HS-5 (cell line): ENCODE measurements at regions not wholly inside any gene's neighbourhood (a gene's known extent, or its start where the extent isn't known, plus 50 kb on each side); places are given as distances from the start of the nearest gene placed in this dataset.

Experiments used
- DNase-seq: peaks from one replicate; pipeline ENCODE4 v3.0.0-alpha.2; 2012; ENCODE audit warnings: low read depth

GRCh38 chr10:108852211-108852610 lies 1071.1 kb downstream of the XPNPEP1 start:
- no peak for DNase-seq

- DNase-seq: no peak
Observed at GRCh38 chr10:108850138-108850854, 1073.0 kb downstream of the XPNPEP1 start.

DNA sequence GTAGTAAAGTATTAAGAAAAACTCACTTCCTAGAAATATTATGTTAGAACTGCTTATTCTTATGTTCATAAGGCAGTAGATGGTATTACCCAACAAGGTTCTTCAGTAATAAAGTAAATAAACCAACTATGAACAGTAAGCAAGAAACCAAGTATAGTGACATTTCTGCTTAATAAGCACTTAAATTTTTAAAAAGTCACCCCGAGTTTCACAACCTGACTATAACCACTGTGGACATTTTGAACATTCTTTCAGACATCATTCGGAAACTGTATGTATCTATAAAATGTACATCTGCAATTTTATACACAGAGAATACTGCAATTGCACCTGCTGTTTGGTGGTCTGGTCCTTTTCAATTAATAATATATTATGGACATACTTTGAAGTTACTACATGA lies 1073.6 kb downstream of the XPNPEP1 start:
- DNase-seq: no peak

GRCh38 chr10:108849186-108849585 lies 1074.1 kb downstream of the XPNPEP1 start:
- DNase-seq: no peak

DNA sequence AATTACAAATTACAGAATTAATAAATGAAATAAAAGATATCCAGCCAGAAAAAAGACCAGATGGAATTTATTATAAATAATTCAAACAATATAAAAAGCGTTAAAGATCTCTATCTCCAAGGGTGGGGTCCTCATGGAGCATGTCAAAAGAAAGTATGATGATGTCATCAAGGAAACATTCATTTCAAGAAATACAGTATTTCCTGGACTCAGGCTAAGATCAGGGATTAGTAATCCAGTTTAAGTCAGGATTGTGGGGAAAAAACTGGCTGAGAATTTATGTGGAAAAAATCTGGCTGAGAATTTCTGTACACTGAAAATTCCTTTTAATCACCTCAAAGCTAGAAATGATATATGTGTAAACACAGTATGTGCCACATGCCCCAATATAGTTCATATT lies 1075.3 kb downstream of the XPNPEP1 start:
- no peak for DNase-seq

DNA sequence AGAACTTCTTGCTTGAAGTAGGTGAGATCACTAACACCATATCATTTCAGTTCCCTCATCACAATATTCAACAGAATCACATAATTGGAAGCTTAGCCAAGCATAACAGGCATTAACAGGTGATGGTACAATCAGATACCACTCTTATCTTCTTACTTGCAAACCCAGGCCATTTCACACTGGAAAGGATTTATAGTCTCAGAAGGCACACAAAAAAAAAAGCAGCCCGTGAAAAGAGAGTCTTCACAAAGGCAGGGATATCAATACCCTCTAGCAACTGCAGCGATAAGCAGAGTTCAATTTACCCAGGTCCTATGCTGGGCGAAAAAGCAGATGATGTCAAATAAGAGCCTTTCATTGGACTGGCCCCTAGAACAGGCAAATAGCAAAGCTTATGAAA lies 1082.4 kb downstream of the XPNPEP1 start:
- DNase-seq: no peak

DNA sequence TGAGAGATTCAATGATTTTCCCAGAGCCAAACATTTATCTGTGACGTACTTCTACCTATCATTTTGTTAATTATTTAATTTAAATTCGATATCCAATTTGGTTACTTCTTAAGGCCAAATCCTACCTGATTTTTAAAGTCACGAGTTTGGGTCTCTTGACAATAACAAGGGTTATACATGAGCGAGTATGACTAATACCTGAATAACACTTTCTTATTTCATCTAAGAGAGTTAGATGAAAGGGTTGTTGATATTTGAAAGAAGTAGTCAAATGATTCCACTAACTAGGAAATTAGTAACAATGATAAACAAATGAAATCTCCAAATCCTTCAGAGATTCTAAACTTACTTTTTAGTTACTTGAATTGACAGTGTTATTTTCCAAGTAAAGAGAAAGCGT lies 1086.9 kb downstream of the XPNPEP1 start:
- no peak for DNase-seq

DNA sequence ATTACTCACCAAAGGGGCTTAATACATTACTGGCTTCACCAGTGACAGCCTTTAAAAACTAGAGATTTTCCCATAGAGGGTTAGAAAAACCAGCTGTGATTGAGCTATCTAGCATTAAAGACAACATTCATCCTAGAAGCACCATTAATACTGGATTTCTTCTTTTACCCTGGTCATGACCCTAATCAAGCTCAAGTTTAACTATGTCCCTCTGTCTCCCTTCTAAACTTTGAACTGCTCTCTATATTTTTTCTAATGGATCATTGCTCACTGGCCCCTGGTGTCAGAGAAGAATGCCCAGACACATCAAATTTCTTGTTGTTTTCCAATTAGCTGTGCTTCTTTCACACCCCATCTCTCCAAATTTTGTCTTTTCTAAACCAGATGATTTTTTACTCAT lies 1101.3 kb downstream of the XPNPEP1 start:
- no peak for DNase-seq

DNA sequence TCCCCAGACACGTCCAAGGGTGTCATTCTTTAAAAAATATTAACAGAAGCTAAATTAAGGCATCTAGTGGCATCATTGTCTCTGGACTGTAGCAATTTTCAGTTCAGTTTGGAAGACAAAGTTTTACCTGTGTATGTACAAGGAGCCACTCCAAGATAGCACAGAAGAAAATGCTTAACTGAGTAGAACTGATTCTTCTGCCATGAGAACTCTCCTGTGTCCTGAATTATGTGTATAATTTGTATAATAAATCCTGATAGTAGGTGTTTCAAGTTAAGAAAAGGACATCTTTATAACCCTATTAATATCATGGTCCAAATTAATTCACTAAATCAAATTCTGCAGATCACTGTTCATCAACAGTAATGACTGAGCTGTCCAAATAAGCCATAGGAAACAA lies 1104.0 kb downstream of the XPNPEP1 start:
- DNase-seq: no peak

DNA sequence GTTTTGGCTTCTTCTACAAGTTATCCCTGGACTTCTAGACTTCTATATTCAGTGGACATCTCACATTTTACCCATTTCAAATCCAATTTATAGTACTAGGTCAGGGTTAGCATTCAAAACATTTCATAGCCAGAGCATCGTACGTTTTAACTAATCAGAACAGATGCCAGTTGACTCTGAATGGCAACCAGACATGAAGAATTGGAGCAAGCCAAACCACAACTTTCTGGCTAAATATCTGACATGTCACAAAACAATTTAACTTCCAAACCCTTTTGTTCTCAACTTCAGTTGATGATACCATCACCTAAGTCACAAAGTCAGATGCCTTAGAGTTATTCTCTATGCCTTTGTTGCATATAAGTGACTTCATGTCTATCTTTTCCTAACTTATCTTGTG lies 1105.7 kb downstream of the XPNPEP1 start:
- no peak for DNase-seq

GRCh38 chr10:108817135-108817534 lies 1106.2 kb downstream of the XPNPEP1 start:
- no peak for DNase-seq

- DNase-seq: no peak
Observed at GRCh38 chr10:108812906-108813305, 1110.4 kb downstream of the XPNPEP1 start.

DNA sequence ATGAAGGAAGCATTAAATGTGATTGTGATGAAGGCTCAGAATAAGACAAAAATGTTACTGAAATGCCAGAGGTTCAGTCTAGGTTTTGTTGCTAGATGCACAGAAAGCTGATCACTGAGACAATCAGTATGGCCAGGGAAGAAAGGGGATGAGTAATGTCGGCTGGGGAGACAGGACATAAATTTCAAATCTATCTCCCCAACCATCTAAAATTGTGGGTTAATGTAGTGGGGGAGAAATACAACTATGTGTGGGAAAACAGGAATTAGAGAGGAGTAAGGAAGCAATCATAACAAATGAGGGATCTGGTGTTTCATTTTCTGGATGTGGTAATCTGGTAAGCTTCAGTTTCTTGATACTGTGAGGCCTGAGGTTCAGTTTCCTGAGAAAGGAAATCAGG lies 1111.0 kb downstream of the XPNPEP1 start:
- DNase-seq: no peak

DNA sequence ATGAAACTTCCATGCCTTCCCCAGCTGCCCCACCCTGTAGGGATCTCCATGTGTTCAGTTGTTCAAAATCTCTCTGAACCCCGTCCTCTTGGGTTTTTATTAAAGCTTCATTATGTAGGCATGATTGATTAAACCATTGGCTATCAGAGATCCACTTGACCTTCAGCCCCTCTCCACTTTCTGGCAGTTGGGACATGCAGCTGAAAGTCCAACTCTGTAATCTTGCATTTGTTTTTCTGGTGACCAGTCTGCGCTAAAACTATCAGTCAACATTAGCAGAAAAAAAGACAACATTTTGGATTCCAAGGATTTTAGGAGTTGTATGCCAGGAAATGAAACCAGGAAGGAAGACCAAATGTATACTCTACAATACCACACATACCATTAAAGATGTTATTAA lies 1115.1 kb downstream of the XPNPEP1 start:
- no peak for DNase-seq

GRCh38 chr10:108801775-108802517 lies 1121.4 kb downstream of the XPNPEP1 start:
- DNase-seq: no peak

DNA sequence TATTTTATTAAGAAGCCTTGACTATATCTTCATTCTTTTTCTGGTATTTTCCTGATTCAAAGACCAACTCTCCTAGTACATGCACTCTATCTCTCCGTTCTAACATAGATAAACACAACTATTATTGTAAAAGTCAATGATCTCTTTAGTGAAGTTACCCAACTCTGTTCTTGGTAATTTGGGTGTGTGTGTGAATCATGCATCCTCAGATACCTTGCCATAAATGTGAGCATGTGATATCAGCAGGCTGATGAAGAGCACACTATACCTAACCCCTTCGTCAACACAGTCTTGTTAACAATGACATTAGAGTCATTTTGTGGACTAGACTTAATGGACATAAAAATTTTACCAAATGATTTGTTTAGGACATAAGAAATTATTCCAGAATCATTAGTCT lies 1122.1 kb downstream of the XPNPEP1 start:
- no peak for DNase-seq

- no peak for DNase-seq
Observed at GRCh38 chr10:108797573-108797972, 1125.7 kb downstream of the XPNPEP1 start.

DNA sequence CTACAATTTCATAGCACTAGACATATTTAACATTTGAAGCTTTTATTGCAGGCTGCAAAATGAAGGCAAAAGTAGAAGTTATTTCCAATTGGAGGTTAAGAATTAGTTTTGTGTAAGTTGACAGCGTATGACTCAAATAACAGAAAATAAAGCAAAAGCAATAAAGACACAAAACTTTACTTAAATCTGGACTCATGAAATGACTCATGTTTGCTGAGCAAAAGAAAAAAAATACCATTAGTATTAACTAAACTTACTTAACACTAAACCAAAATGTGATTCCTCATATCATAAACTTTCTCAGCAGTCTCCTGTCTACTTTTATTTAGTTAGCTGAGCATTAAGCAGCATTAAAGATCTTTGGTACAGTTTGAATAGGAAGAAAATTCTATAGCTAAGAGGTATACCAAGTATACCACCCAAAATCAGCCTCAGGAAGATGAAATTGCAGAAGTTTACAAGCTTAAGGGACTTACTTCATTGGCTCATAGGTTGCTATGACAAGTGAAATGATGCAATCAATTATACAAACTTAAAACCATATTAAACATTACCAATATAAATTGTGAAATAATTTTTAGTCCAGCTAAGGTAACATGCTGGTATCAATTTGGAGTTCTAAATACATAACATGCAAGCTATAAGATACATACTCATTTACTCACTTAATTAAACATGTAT lies 1131.4 kb downstream of the XPNPEP1 start:
- no peak for DNase-seq

- DNase-seq: no peak
Observed at GRCh38 chr10:108791030-108791429, 1132.3 kb downstream of the XPNPEP1 start.

DNA sequence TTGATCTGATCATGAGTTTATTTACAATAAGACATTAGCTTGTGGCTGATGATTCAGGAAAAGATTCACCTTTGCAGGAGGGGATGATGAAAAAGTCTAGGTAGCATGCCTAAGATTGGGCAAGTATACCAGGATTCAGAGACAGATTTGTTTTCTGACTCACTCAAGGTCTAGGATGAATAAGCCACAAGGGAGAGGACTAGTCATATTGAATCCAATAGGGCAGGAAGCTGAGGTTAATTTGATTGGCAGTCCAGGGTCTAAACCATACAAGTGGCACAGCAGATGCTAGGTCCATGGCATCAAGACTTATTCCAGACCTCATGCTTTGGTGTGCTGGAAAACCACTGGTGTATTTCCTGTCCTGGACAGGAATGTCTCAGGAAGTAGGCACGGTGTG lies 1133.4 kb downstream of the XPNPEP1 start:
- peak; percentile 86 for DNase-seq

- DNase-seq: no peak
Observed at GRCh38 chr10:108789336-108789735, 1134.0 kb downstream of the XPNPEP1 start.

DNA sequence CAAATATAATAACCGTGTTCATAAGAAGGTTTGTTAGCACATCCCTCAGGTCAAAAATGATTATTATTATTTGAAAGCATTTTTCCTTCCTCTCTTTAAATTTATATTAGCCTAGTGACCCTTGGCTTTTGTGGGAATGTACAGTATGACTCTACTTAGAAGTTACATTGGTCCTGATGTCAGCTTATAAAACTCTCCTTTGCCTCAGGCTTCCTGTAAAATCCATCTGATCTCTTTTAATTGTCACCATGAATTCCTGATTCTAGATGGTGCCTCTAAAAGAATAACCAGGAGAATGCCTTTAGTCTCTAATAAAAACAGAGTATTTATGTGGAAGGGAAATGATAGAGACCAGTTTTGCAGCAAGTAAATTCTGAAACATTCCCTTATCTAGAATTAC lies 1134.4 kb downstream of the XPNPEP1 start:
- DNase-seq: no peak

GRCh38 chr10:108787932-108788331 lies 1135.4 kb downstream of the XPNPEP1 start:
- peak; percentile 49 for DNase-seq
